ENCODE measurements at regions not wholly inside any gene's neighbourhood (a gene's known extent, or its start where the extent isn't known, plus 50 kb on each side); places are given as distances from the start of the nearest gene placed in this dataset.
A peak's percentile ranks its signal among the peaks of the same experiment; 100 is the strongest.
"Not testable (repeated sequence)": the region's sequence is repeated elsewhere in the genome, so short reads cannot be mapped to it uniquely, and the experiment has no call there.

GRCh38 chrX:113996781-113997180 is 587.1 kb upstream of the HTR2C start:
- DNase-seq: no peak

- not testable (repeated sequence) for DNase-seq
Measured at GRCh38 chrX:113991720-113992119, 592.2 kb upstream of the HTR2C start.

- not testable (repeated sequence) for DNase-seq
Measured at GRCh38 chrX:113990669-113991068, 593.2 kb upstream of the HTR2C start.

GRCh38 chrX:113988315-113988935 is 595.5 kb upstream of the HTR2C start:
- DNase-seq: not testable (repeated sequence)

GRCh38 chrX:113986427-113986826 is 597.5 kb upstream of the HTR2C start:
- DNase-seq: no peak

GRCh38 chrX:113982766-113983165 is 601.1 kb upstream of the HTR2C start:
- DNase-seq: no peak

- DNase-seq: peak; percentile 87
Measured at GRCh38 chrX:113980953-113981352, 602.9 kb upstream of the HTR2C start.

- DNase-seq: no peak
Measured at GRCh38 chrX:113977887-113978286, 606.0 kb upstream of the HTR2C start.

- no peak for DNase-seq
Measured at GRCh38 chrX:113975441-113975840, 608.4 kb upstream of the HTR2C start.

GRCh38 chrX:113974881-113975280 is 609.0 kb upstream of the HTR2C start:
- no peak for DNase-seq

- no peak for DNase-seq
Measured at GRCh38 chrX:113973706-113974105, 610.2 kb upstream of the HTR2C start.

GRCh38 chrX:113966791-113967190 is 617.1 kb upstream of the HTR2C start:
- DNase-seq: no peak

GRCh38 chrX:113962343-113962742 is 621.5 kb upstream of the HTR2C start:
- DNase-seq: peak; percentile 90

- DNase-seq: no peak
Measured at GRCh38 chrX:113959912-113960626, 623.8 kb upstream of the HTR2C start.

GRCh38 chrX:113956936-113957335 is 627.0 kb upstream of the HTR2C start:
- no peak for DNase-seq

- peak; percentile 57 for DNase-seq
Measured at GRCh38 chrX:113954297-113954696, 629.6 kb upstream of the HTR2C start.

- DNase-seq: no peak
Measured at GRCh38 chrX:113950081-113950678, 633.7 kb upstream of the HTR2C start.

- no peak for DNase-seq
Measured at GRCh38 chrX:113947548-113947947, 636.3 kb upstream of the HTR2C start.

GRCh38 chrX:113935518-113935917 is 648.4 kb upstream of the HTR2C start:
- no peak for DNase-seq

- DNase-seq: no peak
Measured at GRCh38 chrX:113933931-113934330, 650.0 kb upstream of the HTR2C start.

- peak; percentile 43 for DNase-seq
Measured at GRCh38 chrX:113929004-113929403, 654.9 kb upstream of the HTR2C start.

- DNase-seq: no peak
Measured at GRCh38 chrX:113920661-113921060, 663.2 kb upstream of the HTR2C start.

GRCh38 chrX:113919387-113919786 is 664.5 kb upstream of the HTR2C start:
- DNase-seq: no peak

- no peak for DNase-seq
Measured at GRCh38 chrX:113906168-113906567, 677.7 kb upstream of the HTR2C start.

Measured in MV-4-11 (cell line).